Neural cell (in vitro differentiated cells): ENCODE measurements at regions not wholly inside any gene's neighbourhood (a gene's known extent, or its start where the extent isn't known, plus 50 kb on each side); places are given as distances from the start of the nearest gene placed in this dataset.

ENCODE experiments used
- H2AFZ ChIP-seq: fragments of 200-600, 300-800 bp; sonication (generic), shearing (Covaris generic); 2 replicates; pipeline ENCODE4 v1.6.0; 2014; ENCODE audit warnings: low read depth, mild to moderate bottlenecking, antibody characterized with exemption, low read length, moderate library complexity
- H3F3A ChIP-seq: fragments of 200-600 bp; shearing (Covaris generic); 2 replicates; pipeline ENCODE4 v1.6.1; 2016; ENCODE audit warnings: mild to moderate bottlenecking, moderate library complexity, mixed read lengths, antibody characterized with exemption, low read length; ENCODE audit not compliant: insufficient read depth, poor library complexity, severe bottlenecking
- H3K27ac ChIP-seq: fragments of 200-600, 300-800 bp; sonication (generic), shearing (Covaris generic); 2 replicates; pipeline ENCODE4 v1.5.1; 2014; ENCODE audit warnings: mild to moderate bottlenecking, low read length, moderate library complexity
- H3K27me3 ChIP-seq: fragments of 300-800, 200-600 bp; sonication (generic), shearing (Covaris generic); 2 replicates; pipeline ENCODE4 v1.6.0; 2014; ENCODE audit warnings: mild to moderate bottlenecking, low read depth, low read length, moderate library complexity; ENCODE audit not compliant: insufficient read depth
- H3K36me3 ChIP-seq: fragments of 300-800, 200-600 bp; sonication (generic), shearing (Covaris generic); 2 replicates; pipeline ENCODE4 v1.5.1; 2014; ENCODE audit warnings: mild to moderate bottlenecking, antibody characterized with exemption, low read length, moderate library complexity; ENCODE audit not compliant: insufficient read depth
- H3K4me2 ChIP-seq: fragments of 300-800, 200-600 bp; sonication (generic), shearing (Covaris generic); 2 replicates; pipeline ENCODE4 v1.6.0; 2014; ENCODE audit warnings: mild to moderate bottlenecking, low read length
- H3K4me3 ChIP-seq: fragments of 300-800, 200-600 bp; sonication (generic), shearing (Covaris generic); 2 replicates; pipeline ENCODE4 v1.5.1; 2014; ENCODE audit warnings: mild to moderate bottlenecking, low read length, moderate library complexity
- H3K79me2 ChIP-seq: fragments of 200-600 bp; shearing (Covaris generic); replicated peaks from 2 replicates; pipeline ENCODE4 v1.6.0; 2014; ENCODE audit warnings: mild to moderate bottlenecking, low read length, moderate library complexity; ENCODE audit not compliant: insufficient read depth
- H3K9ac ChIP-seq: fragments of 300-800, 200-600 bp; sonication (generic), shearing (Covaris generic); 2 replicates; pipeline ENCODE4 v1.6.1; 2016; ENCODE audit warnings: mild to moderate bottlenecking, low read length, mixed read lengths
- H3K9me2 ChIP-seq: fragments of 200-600 bp; shearing (Covaris generic); 2 replicates; pipeline ENCODE4 v1.6.1; 2016; ENCODE audit warnings: mild to moderate bottlenecking, low read length, mixed read lengths; ENCODE audit not compliant: insufficient read depth
- H3K9me3 ChIP-seq: fragments of 200-600, 300-800 bp; sonication (generic), shearing (Covaris generic); 2 replicates; pipeline ENCODE4 v1.6.1; 2016; ENCODE audit warnings: mild to moderate bottlenecking, mixed run types, low read length, moderate library complexity, mixed read lengths
- H4K20me1 ChIP-seq: fragments of 200-600 bp; shearing (Covaris generic); 2 replicates; pipeline ENCODE4 v1.6.1; 2016; ENCODE audit warnings: mild to moderate bottlenecking, mixed run types; ENCODE audit not compliant: insufficient read depth
- CTCF ChIP-seq: fragments of 450-650 bp; IDR thresholded peaks from 2 replicates; pipeline ENCODE4 v1.5.1; 2014; ENCODE audit warnings: antibody characterized with exemption, mild to moderate bottlenecking, moderate library complexity; ENCODE audit not compliant: poor library complexity, severe bottlenecking
- EP300 ChIP-seq: fragments of 450-650 bp; conservative IDR thresholded peaks from 2 replicates; pipeline ENCODE4 v1.6.1; 2014; ENCODE audit warnings: antibody characterized with exemption, mild to moderate bottlenecking, moderate library complexity; ENCODE audit not compliant: poor library complexity, severe bottlenecking
- EZH2 ChIP-seq: fragments of 200-600, 300-800 bp; shearing (Covaris generic), sonication (generic); IDR thresholded peaks from 2 replicates; pipeline ENCODE4 v1.6.1; 2014; ENCODE audit warnings: antibody characterized with exemption, low read length, borderline replicate concordance, mild to moderate bottlenecking; ENCODE audit not compliant: insufficient read depth, poor library complexity, severe bottlenecking
- MXI1 ChIP-seq: fragments of 450-650 bp; conservative IDR thresholded peaks from 2 replicates; pipeline ENCODE4 v1.6.1; 2014; ENCODE audit warnings: antibody characterized with exemption, mild to moderate bottlenecking; ENCODE audit not compliant: poor library complexity, severe bottlenecking
- POLR2AphosphoS5 ChIP-seq: IDR thresholded peaks from 2 replicates; pipeline ENCODE4 v1.6.1; 2012
- RAD21 ChIP-seq: fragments of 450-650 bp; conservative IDR thresholded peaks from 2 replicates; pipeline ENCODE4 v1.6.1; 2014; ENCODE audit warnings: antibody characterized with exemption, mild to moderate bottlenecking, moderate library complexity
- SMC3 ChIP-seq: fragments of 450-650 bp; conservative IDR thresholded peaks from 2 replicates; pipeline ENCODE4 v1.6.1; 2014; ENCODE audit warnings: antibody characterized with exemption, mild to moderate bottlenecking, moderate library complexity; ENCODE audit not compliant: poor library complexity
- TAF1 ChIP-seq: IDR thresholded peaks from 2 replicates; pipeline ENCODE4 v1.6.1; 2012; ENCODE audit warnings: low read depth
- TF ChIP-seq, protein P1 (sequence below): IDR thresholded peaks from 2 replicates; pipeline ENCODE4 v1.6.1; 2012; ENCODE audit warnings: borderline replicate concordance

- Histone ChIP-seq H4K20me1 (no peaks in the 10 kb centered on the region), H3K9me3 (no peaks in the 10 kb centered on the region), H3K4me2 (no peak overlapping the region), H3K36me3 (no peaks in the 10 kb centered on the region), H3K9ac (no peak overlapping the region), H3K27me3 (no peaks in the 10 kb centered on the region), H3K79me2 (no peaks in the 10 kb centered on the region), H3K27ac (no peak overlapping the region), H2AFZ (no peak overlapping the region), H3F3A (no peaks in the 10 kb centered on the region), H3K4me3 (no peak overlapping the region), H3K9me2 (no peaks in the 10 kb centered on the region)
- TF ChIP-seq, protein P1, sequence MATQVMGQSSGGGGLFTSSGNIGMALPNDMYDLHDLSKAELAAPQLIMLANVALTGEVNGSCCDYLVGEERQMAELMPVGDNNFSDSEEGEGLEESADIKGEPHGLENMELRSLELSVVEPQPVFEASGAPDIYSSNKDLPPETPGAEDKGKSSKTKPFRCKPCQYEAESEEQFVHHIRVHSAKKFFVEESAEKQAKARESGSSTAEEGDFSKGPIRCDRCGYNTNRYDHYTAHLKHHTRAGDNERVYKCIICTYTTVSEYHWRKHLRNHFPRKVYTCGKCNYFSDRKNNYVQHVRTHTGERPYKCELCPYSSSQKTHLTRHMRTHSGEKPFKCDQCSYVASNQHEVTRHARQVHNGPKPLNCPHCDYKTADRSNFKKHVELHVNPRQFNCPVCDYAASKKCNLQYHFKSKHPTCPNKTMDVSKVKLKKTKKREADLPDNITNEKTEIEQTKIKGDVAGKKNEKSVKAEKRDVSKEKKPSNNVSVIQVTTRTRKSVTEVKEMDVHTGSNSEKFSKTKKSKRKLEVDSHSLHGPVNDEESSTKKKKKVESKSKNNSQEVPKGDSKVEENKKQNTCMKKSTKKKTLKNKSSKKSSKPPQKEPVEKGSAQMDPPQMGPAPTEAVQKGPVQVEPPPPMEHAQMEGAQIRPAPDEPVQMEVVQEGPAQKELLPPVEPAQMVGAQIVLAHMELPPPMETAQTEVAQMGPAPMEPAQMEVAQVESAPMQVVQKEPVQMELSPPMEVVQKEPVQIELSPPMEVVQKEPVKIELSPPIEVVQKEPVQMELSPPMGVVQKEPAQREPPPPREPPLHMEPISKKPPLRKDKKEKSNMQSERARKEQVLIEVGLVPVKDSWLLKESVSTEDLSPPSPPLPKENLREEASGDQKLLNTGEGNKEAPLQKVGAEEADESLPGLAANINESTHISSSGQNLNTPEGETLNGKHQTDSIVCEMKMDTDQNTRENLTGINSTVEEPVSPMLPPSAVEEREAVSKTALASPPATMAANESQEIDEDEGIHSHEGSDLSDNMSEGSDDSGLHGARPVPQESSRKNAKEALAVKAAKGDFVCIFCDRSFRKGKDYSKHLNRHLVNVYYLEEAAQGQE, result no peak
- no peak for TF ChIP-seq RAD21
Observed at GRCh38 chr14:44422699-44423098, 84.4 kb downstream of the FSCB start.

DNA sequence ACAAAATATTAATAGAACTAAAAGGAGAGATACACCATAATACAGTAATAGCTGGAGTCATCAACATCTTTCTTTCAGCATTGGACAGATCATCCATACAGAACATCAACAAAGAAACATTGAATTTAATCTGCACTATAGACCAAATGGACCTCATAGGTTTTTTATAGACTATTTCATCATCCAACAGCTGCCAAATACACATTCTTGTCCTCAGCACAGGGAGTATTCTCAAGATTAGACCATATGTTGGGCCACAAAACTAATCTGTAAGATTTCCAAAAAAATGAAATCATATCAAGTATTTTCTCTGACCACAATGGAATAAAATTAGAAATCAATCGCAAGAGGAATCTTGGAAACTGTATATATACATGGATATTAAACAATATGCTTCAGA, 86.9 kb downstream of the FSCB start:
- H3K27ac ChIP-seq, result no peak overlapping the region
- no peak overlapping the region for H3K4me3 ChIP-seq
- H3K27me3 ChIP-seq, result no peaks in the 10 kb centered on the region
- TF ChIP-seq RAD21, result no peak
- no peak for TF ChIP-seq CTCF
- TF ChIP-seq POLR2AphosphoS5, result no peak
- TF ChIP-seq SMC3, result no peak
- no peak for TF ChIP-seq TAF1
- no peak for TF ChIP-seq EZH2
- TF ChIP-seq EP300, result no peak
- no peak for TF ChIP-seq MXI1
- TF ChIP-seq, protein P1, result no peak
- H3K9me2 ChIP-seq, result no peaks in the 10 kb centered on the region
- H3K79me2 ChIP-seq, result no peaks in the 10 kb centered on the region
- no peak overlapping the region for H3K9ac ChIP-seq
- no peaks in the 10 kb centered on the region for H4K20me1 ChIP-seq
- no peaks in the 10 kb centered on the region for H3K36me3 ChIP-seq
- no peak overlapping the region for H3K4me2 ChIP-seq
- no peak overlapping the region for H2AFZ ChIP-seq
- H3F3A ChIP-seq, result no peaks in the 10 kb centered on the region
- no peaks in the 10 kb centered on the region for H3K9me3 ChIP-seq
